ENCODE measurements at regions not wholly inside any gene's neighbourhood (a gene's known extent, or its start where the extent isn't known, plus 50 kb on each side); places are given as distances from the start of the nearest gene placed in this dataset.

DNA sequence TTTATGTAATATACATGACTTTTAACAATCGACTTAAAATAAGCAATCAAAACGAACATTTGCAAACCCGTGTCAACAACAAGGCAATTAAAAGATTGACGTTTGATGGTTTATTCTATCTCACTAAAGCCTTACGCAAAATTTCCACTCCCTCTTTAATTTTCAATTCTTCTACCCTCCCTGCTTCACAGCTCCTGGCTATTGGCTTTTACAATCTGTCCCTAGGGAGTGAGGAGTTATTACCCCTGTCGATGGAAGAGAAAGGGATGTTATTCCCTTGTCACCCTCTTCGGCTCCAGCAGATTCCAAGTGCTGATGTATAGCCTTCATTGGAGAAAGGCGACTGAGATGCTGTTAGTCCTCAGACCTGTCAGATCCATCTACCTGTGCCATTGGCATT lies 161.3 kb downstream of the ZNF281 start:
- DNase-seq, result peak; percentile 83

DNA sequence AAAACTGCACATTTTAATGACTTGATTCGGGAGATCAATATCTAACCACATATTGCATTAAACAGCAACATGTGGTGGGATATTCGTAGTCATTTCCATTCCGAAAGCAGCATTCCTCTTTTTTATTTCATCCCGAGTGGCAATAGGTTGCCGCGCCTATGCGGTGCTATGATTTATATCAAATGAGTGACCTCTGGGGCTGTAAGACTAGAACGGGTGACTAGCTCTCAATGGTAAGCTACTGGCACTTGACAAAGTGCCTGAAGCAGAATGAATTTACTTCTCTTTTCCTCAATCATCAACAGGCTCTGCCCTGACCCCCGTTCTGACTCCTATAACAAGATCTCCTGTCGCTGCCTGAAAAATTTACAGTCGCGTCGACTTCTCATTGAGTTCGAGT lies 162.3 kb downstream of the ZNF281 start:
- DNase-seq, result peak; percentile 86

DNA sequence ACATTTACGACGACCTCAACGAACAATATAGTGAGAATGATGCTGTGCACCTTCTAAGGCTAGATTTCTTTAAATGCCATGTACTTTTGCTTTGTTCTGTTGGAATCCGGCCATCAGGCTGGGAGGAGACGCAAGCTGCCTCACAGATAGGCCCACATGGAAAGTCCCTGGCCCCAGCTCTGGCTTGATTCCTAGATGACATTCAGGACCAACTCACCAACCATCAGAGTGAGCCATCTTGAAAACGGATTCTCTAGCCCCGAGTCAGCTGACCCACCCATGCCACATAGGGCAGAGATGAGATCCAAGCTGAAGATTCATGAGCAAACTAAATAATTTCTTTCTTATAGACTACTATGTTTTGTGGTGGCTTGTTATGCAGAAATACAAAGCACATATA lies 164.4 kb downstream of the ZNF281 start:
- DNase-seq, result peak; percentile 13

DNA sequence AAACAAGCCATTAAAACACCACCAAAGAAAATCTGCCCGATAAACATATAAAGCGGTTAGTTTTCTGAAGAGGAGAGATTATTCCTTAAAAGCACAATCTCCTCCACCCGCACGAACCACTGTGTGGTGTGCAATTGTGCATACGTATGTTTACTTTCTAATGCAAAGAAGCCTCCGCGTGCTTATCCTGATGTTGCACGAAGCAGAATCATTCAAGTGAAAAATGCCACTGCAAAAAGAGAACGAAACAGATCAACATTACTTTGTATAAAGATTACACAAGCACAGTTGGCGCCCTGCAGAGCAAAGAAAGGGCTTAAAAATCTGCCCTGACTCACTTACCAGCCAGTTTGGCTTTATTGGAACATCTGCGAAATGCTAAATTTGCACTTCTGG lies 166.8 kb downstream of the ZNF281 start:
- DNase-seq, result peak; percentile 83

DNA sequence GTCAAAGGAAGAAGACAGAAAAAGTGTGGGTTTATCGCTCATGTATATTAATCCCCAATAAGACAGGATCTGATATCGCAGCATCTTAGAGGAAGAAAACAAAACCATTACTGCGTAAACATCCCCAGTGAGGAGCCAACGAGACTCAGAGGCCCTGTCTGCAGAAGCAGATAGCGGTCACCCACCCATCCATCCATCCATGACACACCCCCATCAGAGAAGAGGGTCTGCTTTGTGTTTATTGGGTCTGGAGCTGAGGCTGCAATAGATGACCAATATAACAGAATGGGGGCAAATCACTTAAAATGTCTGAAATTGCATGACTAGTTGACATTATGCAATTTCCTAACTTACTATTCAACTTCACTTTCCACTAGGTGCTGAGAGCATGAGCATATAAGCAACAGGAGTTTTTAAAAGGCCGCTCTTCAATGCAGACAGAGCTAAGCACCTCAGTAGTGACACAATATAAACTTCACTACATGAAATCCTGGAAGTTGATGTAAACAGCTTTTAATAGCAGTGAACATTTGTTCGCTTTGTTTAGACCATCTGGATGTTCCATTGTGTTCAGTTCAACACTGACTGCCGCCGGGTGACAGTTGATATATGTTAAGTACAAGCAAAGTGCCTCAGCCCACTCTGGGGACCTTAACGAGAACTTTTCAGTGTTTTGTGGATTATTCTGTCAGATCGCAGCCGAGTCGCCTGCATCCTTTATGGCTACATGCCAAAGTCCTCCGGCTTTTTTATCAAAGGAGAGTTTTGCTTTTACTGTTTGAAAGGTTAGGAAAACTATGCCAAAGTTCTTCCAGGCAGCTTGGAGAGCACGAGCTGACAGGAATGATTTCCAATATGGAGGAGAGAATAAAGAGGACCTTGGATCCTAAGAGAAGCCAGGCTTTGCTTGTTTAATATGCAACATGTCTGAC lies 167.5 kb downstream of the ZNF281 start:
- peak; percentile 98 for DNase-seq

DNA sequence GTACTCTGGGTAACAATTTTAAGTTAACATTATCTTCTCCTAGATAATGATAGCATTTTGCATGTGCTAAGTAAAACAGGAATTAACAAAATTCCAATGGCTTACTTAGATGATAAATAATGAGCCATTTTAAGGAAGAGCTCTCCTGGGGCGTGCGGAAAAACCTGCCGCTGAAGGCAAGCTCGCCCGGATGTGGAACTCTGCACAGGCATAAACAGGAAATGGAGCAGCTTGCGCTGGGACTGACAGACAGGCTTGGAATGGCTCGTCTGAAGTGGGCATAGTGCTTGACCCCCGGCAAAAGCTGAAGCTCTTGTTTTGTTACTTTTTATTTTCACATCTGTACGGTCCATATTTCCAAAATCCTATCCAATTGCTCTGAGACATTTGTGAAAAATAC lies 169.2 kb downstream of the ZNF281 start:
- DNase-seq, result peak; percentile 97

DNA sequence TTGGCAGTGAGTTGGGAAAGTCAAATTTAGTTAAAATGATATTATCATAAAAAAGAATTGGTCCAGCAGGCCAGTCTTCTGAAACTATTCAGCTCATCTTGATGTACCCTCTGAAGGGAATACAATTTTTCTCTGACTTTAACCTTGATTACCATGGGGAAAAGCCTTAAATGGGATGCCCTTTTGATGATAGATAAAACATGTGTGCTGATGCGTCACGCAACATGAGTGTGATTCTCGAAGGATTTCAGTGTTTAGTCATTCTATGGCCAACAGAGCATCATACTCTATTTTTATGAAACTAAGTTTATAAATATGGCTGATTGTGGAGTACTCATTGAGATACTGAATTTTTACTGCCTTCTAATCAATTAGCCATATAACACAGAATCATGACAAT lies 171.5 kb downstream of the ZNF281 start:
- DNase-seq, result no peak

DNA sequence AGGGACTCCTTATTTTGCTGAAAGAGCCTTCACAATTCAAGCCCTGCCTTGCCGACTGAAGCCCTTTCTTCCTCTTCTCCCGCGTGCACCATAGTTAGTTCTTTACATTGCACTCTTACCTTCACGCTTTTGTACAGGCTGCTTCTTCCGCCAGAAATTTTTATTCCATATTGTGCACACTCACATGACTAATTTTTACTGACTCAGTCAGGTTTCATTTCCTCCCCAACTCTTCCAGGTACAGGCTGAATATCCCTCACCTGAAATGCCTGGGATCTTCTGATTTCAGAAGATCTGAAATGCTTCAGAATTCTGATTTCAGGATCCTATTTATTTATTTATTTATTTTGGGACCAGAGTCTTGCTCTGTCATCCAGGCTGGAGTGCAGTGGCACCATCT lies 172.8 kb downstream of the ZNF281 start:
- no peak for DNase-seq

DNA sequence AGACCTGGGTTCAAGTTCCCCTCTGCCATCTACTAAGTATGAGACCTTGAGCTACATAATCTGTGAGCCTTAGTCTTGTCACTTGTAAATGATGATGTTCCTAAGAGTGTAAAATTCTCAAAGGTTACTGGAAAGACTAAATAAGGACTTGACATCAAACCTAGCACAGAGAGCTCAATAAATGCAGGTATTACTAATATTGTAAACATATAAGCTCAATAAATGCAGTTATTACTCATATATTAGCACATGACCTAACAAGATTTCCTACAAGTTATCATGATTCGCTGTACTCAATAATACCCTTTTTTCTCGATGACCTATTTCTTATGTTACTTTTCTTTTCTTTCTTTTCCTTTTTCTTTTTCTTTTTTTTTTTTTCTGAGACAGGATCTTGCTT lies 174.9 kb downstream of the ZNF281 start:
- DNase-seq, result no peak

DNA sequence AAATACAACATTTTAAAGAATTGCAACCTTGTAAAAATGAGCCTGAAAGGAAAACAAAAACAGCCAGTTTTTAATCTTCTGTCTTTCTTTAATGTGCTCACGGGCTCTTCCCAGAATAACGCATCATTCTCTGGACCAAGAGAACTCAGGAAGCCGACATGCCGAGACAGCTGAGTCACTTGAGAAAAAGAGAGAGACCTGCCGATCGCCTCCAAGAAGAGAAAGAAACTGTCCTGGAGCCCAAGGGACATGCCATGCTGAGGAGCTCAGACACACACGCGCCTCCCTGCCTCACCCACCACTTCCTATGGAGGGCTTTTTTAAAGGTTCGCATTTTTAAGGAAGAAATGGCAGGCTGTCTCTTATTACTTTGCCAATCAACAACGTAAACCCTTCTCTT lies 176.4 kb downstream of the ZNF281 start:
- DNase-seq, result no peak

DNA sequence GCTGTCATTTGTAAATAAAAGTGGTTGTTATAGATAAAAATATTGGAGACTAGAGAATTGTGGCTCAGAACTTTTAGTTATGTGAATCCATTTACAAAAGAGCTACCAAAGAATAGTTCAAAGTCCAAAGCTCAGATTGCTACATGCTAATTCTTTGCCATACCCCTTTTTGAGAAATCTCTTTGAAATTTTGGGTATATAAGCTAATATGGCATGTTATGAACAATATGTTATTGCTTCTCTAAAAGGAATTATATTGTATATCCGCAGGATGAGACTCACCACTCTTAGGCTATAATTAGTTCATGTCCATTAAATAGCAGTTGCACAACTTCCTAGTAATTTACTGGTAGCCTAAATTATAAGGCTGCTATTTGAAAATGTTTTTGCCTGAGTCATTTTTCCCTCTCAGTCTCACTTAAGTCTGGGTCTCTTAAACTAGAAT lies 178.0 kb downstream of the ZNF281 start:
- DNase-seq, result peak; percentile 84

DNA sequence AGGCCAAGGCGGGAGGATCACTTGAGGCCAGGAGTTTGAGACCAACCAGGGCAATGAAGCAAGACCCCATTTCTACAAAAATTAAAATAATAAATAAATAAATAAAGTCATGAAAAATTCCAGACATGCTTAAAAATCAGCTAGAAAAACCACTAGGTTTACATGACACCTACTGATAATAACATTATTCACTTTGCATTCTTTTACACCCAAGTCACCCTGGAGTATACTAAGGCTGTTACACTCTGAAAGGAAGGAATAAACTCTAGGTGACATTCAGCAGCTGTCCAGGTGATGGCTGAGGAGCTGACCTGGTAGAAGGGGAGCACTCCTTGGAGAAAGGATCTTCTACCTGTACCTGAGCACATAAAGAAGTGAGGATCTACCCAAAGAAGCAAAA lies 179.2 kb downstream of the ZNF281 start:
- no peak for DNase-seq

DNA sequence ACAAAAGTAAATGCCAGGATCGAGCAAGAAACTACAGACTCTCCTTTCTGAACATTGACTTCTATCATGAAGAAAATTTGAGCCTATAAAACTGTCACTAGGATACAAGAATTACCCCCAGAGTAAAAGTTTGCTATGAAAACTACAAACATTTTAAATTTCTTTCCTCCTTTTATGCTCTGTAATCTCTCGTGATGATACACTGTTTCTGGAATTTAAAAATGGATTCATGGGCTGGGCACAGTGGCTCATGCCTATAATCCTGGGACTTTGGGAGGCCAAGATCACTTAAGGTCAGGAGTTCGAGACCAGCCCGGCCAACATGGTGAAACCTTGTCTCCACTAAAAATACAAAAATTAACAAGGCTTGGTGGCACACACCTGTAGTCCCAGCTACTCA lies 181.3 kb downstream of the ZNF281 start:
- DNase-seq, result no peak

DNA sequence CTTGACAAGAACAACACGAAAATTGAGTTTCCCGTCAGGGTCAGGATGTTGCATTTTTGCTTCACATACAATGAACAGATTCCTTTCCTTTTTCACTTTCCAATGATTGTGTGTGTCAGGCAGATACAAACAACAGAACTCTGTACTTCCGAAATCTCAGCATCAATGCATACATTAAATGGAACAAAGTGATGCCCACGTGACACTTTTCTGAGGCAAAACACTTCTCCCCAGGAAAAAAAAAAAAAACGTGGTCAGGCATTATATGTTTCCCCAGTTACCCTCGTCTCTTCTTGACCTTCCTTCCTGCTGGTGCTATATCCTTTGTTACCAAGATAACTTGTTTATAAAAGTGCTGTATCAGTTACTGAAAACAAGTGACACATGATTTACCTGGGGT lies 181.8 kb downstream of the ZNF281 start:
- no peak for DNase-seq
